ENCODE measurements at regions not wholly inside any gene's neighbourhood (a gene's known extent, or its start where the extent isn't known, plus 50 kb on each side); places are given as distances from the start of the nearest gene placed in this dataset.

- no peak for DNase-seq
Observed at GRCh38 chr1:162918151-162918754, 57.3 kb upstream of the CCDC190 start.

- DNase-seq: no peak
Observed at GRCh38 chr1:162916821-162917613, 56.0 kb upstream of the CCDC190 start.

GRCh38 chr1:162916407-162916806, 55.4 kb upstream of the CCDC190 start:
- DNase-seq: peak; percentile 68

- DNase-seq: no peak
Observed at GRCh38 chr1:162914601-162915000, 53.6 kb upstream of the CCDC190 start.

- no peak for DNase-seq
Observed at GRCh38 chr1:162913345-162913744, 52.4 kb upstream of the CCDC190 start.

- no peak for DNase-seq
Observed at GRCh38 chr1:162912061-162912667, 51.2 kb upstream of the CCDC190 start.
